Activated naive CD4-positive, alpha-beta T cell treated with anti-CD3 and anti-CD28 coated beads, Interleukin-2, amount 10 ng/mL, durations not matched to agents 7 days and 5 days (primary cell): ENCODE measurements at regions not wholly inside any gene's neighbourhood (a gene's known extent, or its start where the extent isn't known, plus 50 kb on each side); places are given as distances from the start of the nearest gene placed in this dataset.

Source experiments
- CTCF ChIA-PET: fragments of 350-600 bp; sonication (Branson Sonifier 250); formaldehyde crosslinking; loops from one replicate; lab custom pipeline; 2021; ENCODE audit warnings: antibody characterized with exemption; lab: Charles Lee
- DNase-seq: peaks from one replicate; pipeline ENCODE4 v3.0.0-alpha.2; 2020
- H3K27ac Mint-ChIP-seq: one replicate; pipeline ENCODE4 v1.8.0; 2021; ENCODE audit warnings: mild to moderate bottlenecking, moderate library complexity, mixed read lengths
- H3K27me3 Mint-ChIP-seq: one replicate; pipeline ENCODE4 v1.8.0; 2021; ENCODE audit warnings: mild to moderate bottlenecking, mixed read lengths
- H3K36me3 Mint-ChIP-seq: one replicate; pipeline ENCODE4 v1.8.0; 2021; ENCODE audit warnings: mixed read lengths
- H3K4me1 Mint-ChIP-seq: one replicate; pipeline ENCODE4 v1.8.0; 2021; ENCODE audit warnings: mixed read lengths
- H3K4me3 Mint-ChIP-seq: one replicate; pipeline ENCODE4 v1.8.0; 2021; ENCODE audit warnings: mild to moderate bottlenecking, moderate library complexity, mixed read lengths
- H3K9me3 Mint-ChIP-seq: one replicate; pipeline ENCODE4 v1.8.0; 2021; ENCODE audit warnings: mixed read lengths

GRCh38 chr3:106797461-106797860 is 579.8 kb upstream of the CCDC54 start:
- Mint-ChIP-seq H3K27me3 (no peaks in the 10 kb centered on the region), H3K36me3 (no peaks in the 10 kb centered on the region), H3K4me3 (no peak overlapping the region), H3K9me3 (no peaks in the 10 kb centered on the region), H3K4me1 (no peaks in the 10 kb centered on the region), H3K27ac (no peak overlapping the region)
- CTCF ChIA-PET: no interaction called here
- no peak for DNase-seq

GRCh38 chr3:106805625-106806024 is 571.6 kb upstream of the CCDC54 start:
- CTCF ChIA-PET: no interaction called here
- H3K27me3 Mint-ChIP-seq: no peaks in the 10 kb centered on the region
- no peaks in the 10 kb centered on the region for H3K4me1 Mint-ChIP-seq
- H3K36me3 Mint-ChIP-seq: no peaks in the 10 kb centered on the region
- no peak overlapping the region for H3K27ac Mint-ChIP-seq
- H3K4me3 Mint-ChIP-seq: no peak overlapping the region
- no peak for DNase-seq
- H3K9me3 Mint-ChIP-seq: no peaks in the 10 kb centered on the region

- Mint-ChIP-seq H3K36me3 (no peaks in the 10 kb centered on the region), H3K4me3 (no peak overlapping the region), H3K27me3 (no peaks in the 10 kb centered on the region), H3K9me3 (no peaks in the 10 kb centered on the region), H3K27ac (no peak overlapping the region), H3K4me1 (no peaks in the 10 kb centered on the region)
- DNase-seq: no peak
- CTCF ChIA-PET: no interaction called here
Measured at GRCh38 chr3:106806964-106807363, 570.3 kb upstream of the CCDC54 start.

- Mint-ChIP-seq H3K4me3 (no peak overlapping the region), H3K36me3 (no peaks in the 10 kb centered on the region), H3K27ac (no peak overlapping the region), H3K9me3 (no peaks in the 10 kb centered on the region), H3K4me1 (no peaks in the 10 kb centered on the region), H3K27me3 (no peaks in the 10 kb centered on the region)
- DNase-seq: no peak
- CTCF ChIA-PET: no interaction called here
Measured at GRCh38 chr3:106809041-106809440, 568.2 kb upstream of the CCDC54 start.

GRCh38 chr3:106809623-106810299 is 567.5 kb upstream of the CCDC54 start:
- no peak for DNase-seq
- Mint-ChIP-seq H3K27me3 (no peaks in the 10 kb centered on the region), H3K9me3 (no peaks in the 10 kb centered on the region), H3K27ac (no peak overlapping the region), H3K4me1 (no peaks in the 10 kb centered on the region), H3K4me3 (no peak overlapping the region), H3K36me3 (no peaks in the 10 kb centered on the region)
- CTCF ChIA-PET: no interaction called here

- Mint-ChIP-seq H3K27ac (no peak overlapping the region), H3K9me3 (no peaks in the 10 kb centered on the region), H3K4me3 (no peak overlapping the region), H3K4me1 (no peaks in the 10 kb centered on the region), H3K36me3 (no peaks in the 10 kb centered on the region), H3K27me3 (no peaks in the 10 kb centered on the region)
- CTCF ChIA-PET: no interaction called here
- no peak for DNase-seq
Measured at GRCh38 chr3:106810300-106810875, 566.9 kb upstream of the CCDC54 start.

GRCh38 chr3:106811376-106811775 is 565.9 kb upstream of the CCDC54 start:
- Mint-ChIP-seq H3K9me3 (no peaks in the 10 kb centered on the region), H3K4me1 (no peaks in the 10 kb centered on the region), H3K27me3 (no peaks in the 10 kb centered on the region), H3K27ac (no peak overlapping the region), H3K36me3 (no peaks in the 10 kb centered on the region), H3K4me3 (no peak overlapping the region)
- no peak for DNase-seq
- CTCF ChIA-PET: no interaction called here

- CTCF ChIA-PET: no interaction called here
- no peaks in the 10 kb centered on the region for H3K9me3 Mint-ChIP-seq
- no peak overlapping the region for H3K27ac Mint-ChIP-seq
- no peak overlapping the region for H3K4me3 Mint-ChIP-seq
- no peaks in the 10 kb centered on the region for H3K36me3 Mint-ChIP-seq
- no peak for DNase-seq
- no peaks in the 10 kb centered on the region for H3K27me3 Mint-ChIP-seq
- no peaks in the 10 kb centered on the region for H3K4me1 Mint-ChIP-seq
Measured at GRCh38 chr3:106813742-106814141, 563.5 kb upstream of the CCDC54 start.

- Mint-ChIP-seq H3K4me1 (no peaks in the 10 kb centered on the region), H3K9me3 (no peaks in the 10 kb centered on the region), H3K27ac (no peak overlapping the region), H3K4me3 (no peak overlapping the region), H3K27me3 (no peaks in the 10 kb centered on the region), H3K36me3 (no peaks in the 10 kb centered on the region)
- CTCF ChIA-PET: no interaction called here
- DNase-seq: no peak
Measured at GRCh38 chr3:106814231-106814630, 563.0 kb upstream of the CCDC54 start.

GRCh38 chr3:106816838-106817237 is 560.4 kb upstream of the CCDC54 start:
- H3K4me1 Mint-ChIP-seq: no peaks in the 10 kb centered on the region

GRCh38 chr3:106817706-106818105 is 559.5 kb upstream of the CCDC54 start:
- no peak overlapping the region for H3K27ac Mint-ChIP-seq

More at GRCh38 chr3:106816838-106817237, 560.4 kb upstream of the CCDC54 start:
- DNase-seq: no peak
- Mint-ChIP-seq H3K36me3 (no peaks in the 10 kb centered on the region), H3K9me3 (no peaks in the 10 kb centered on the region), H3K4me3 (no peak overlapping the region), H3K27ac (no peak overlapping the region), H3K27me3 (no peaks in the 10 kb centered on the region)
- CTCF ChIA-PET: interaction anchor here (0.6 to 2.2 kb wide), 3 partner anchors 10 to 249 kb away, joined by 3 to 13 read pairs (median 3); no protein-coding TSS in a partner anchor

GRCh38 chr3:106819440-106819839 is 557.8 kb upstream of the CCDC54 start:
- H3K27me3 Mint-ChIP-seq: no peaks in the 10 kb centered on the region
- no peaks in the 10 kb centered on the region for H3K36me3 Mint-ChIP-seq
- no peak for DNase-seq
- no peaks in the 10 kb centered on the region for H3K4me1 Mint-ChIP-seq
- H3K27ac Mint-ChIP-seq: no peak overlapping the region
- no peaks in the 10 kb centered on the region for H3K9me3 Mint-ChIP-seq
- no peak overlapping the region for H3K4me3 Mint-ChIP-seq
- CTCF ChIA-PET: no interaction called here

More at GRCh38 chr3:106817706-106818105, 559.5 kb upstream of the CCDC54 start:
- no peak for DNase-seq
- CTCF ChIA-PET: interaction anchor here (2.2 kb wide), 1 partner anchor 248 kb away, joined by 13 read pairs; no protein-coding TSS in a partner anchor
- H3K36me3 Mint-ChIP-seq: no peaks in the 10 kb centered on the region
- no peaks in the 10 kb centered on the region for H3K9me3 Mint-ChIP-seq
- H3K27me3 Mint-ChIP-seq: no peaks in the 10 kb centered on the region
- no peak overlapping the region for H3K4me3 Mint-ChIP-seq
- H3K4me1 Mint-ChIP-seq: no peaks in the 10 kb centered on the region

GRCh38 chr3:106820726-106821362 is 556.4 kb upstream of the CCDC54 start:
- Mint-ChIP-seq H3K9me3 (no peaks in the 10 kb centered on the region), H3K27me3 (no peaks in the 10 kb centered on the region), H3K36me3 (no peaks in the 10 kb centered on the region), H3K27ac (no peak overlapping the region), H3K4me1 (no peaks in the 10 kb centered on the region), H3K4me3 (no peak overlapping the region)
- DNase-seq: no peak
- CTCF ChIA-PET: no interaction called here

GRCh38 chr3:106821801-106822200 is 555.4 kb upstream of the CCDC54 start:
- no peak overlapping the region for H3K4me3 Mint-ChIP-seq
- H3K27me3 Mint-ChIP-seq: no peaks in the 10 kb centered on the region
- no peak overlapping the region for H3K27ac Mint-ChIP-seq
- H3K9me3 Mint-ChIP-seq: no peaks in the 10 kb centered on the region
- no peak for DNase-seq
- H3K36me3 Mint-ChIP-seq: no peaks in the 10 kb centered on the region
- H3K4me1 Mint-ChIP-seq: peaks cover 6% of the 10 kb centered on the region
- CTCF ChIA-PET: no interaction called here

- Mint-ChIP-seq H3K36me3 (no peaks in the 10 kb centered on the region), H3K4me3 (no peak overlapping the region), H3K4me1 (peaks cover 10% of the 10 kb centered on the region), H3K27me3 (no peaks in the 10 kb centered on the region), H3K27ac (no peak overlapping the region), H3K9me3 (no peaks in the 10 kb centered on the region)
- CTCF ChIA-PET: no interaction called here
- DNase-seq: no peak
Measured at GRCh38 chr3:106822204-106822603, 555.0 kb upstream of the CCDC54 start.
